HL-60 (cell line): ENCODE measurements at regions not wholly inside any gene's neighbourhood (a gene's known extent, or its start where the extent isn't known, plus 50 kb on each side); places are given as distances from the start of the nearest gene placed in this dataset.

Source experiments
- DNase-seq, 2 experiments: peaks; one replicate each; pipeline ENCODE4 v3.0.0-alpha.2; 2010 to 2020; ENCODE audit warnings: low read depth in 1 of 2, low spot score in 1 of 2
- H3K27ac ChIP-seq: fragments of 250-450 bp; sonication (Bioruptor Pico); replicated peaks from 2 replicates; pipeline ENCODE4 v1.5.1; 2020; ENCODE audit warnings: mild to moderate bottlenecking, moderate library complexity
- H3K27me3 ChIP-seq: fragments of 250-450 bp; sonication (Bioruptor Pico); 2 replicates; pipeline ENCODE4 v1.5.1; 2021; ENCODE audit warnings: mild to moderate bottlenecking, moderate library complexity; ENCODE audit not compliant: insufficient read depth, poor library complexity, severe bottlenecking
- H3K4me3 ChIP-seq: replicated peaks from 2 replicates; pipeline ENCODE4 v1.5.1; 2011; ENCODE audit warnings: mild to moderate bottlenecking, control low read depth, low read length; ENCODE audit not compliant: insufficient read depth
- CTCF ChIP-seq: IDR thresholded peaks from one replicate; pipeline ENCODE4 v1.5.1; 2011; ENCODE audit warnings: low read length, control low read depth, inconsistent platforms; ENCODE audit not compliant: insufficient read depth
- GABPA ChIP-seq: IDR thresholded peaks from 2 replicates; pipeline ENCODE4 v1.6.1; 2012; ENCODE audit warnings: low read depth
- POLR2AphosphoS5 ChIP-seq: IDR thresholded peaks from 2 replicates; pipeline ENCODE4 v1.6.1; 2012; ENCODE audit warnings: low read depth
- REST ChIP-seq: IDR thresholded peaks from 2 replicates; pipeline ENCODE4 v1.6.1; 2012; ENCODE audit warnings: low read depth; ENCODE audit not compliant: insufficient replicate concordance
- SPI1 ChIP-seq: IDR thresholded peaks from 2 replicates; pipeline ENCODE4 v1.6.1; 2012; ENCODE audit warnings: low read depth, mild to moderate bottlenecking, borderline replicate concordance

GRCh38 chr9:119739476-119739875 lies 370.2 kb upstream of the BRINP1 start:
- TF ChIP-seq CTCF (no peak), GABPA (no peak), POLR2AphosphoS5 (no peak), REST (no peak), SPI1 (no peak)
- H3K27ac ChIP-seq, result no peak overlapping the region
- no peak for DNase-seq
- H3K27me3 ChIP-seq, result no peaks in the 10 kb centered on the region
- H3K4me3 ChIP-seq, result no peak overlapping the region

- TF ChIP-seq REST, result no peak
- DNase-seq, result no peak
- Histone ChIP-seq H3K27ac (no peak overlapping the region), H3K4me3 (no peak overlapping the region), H3K27me3 (no peaks in the 10 kb centered on the region)
Measured at GRCh38 chr9:119736491-119737454, 367.5 kb upstream of the BRINP1 start.

GRCh38 chr9:119727988-119728387 lies 358.8 kb upstream of the BRINP1 start:
- Histone ChIP-seq H3K4me3 (no peak overlapping the region), H3K27me3 (no peaks in the 10 kb centered on the region), H3K27ac (no peak overlapping the region)
- TF ChIP-seq SPI1, result no peak
- TF ChIP-seq GABPA, result no peak
- DNase-seq, result no peak

- Histone ChIP-seq H3K27ac (no peak overlapping the region), H3K27me3 (peaks cover 2% of the 10 kb centered on the region), H3K4me3 (no peak overlapping the region)
- no peak for DNase-seq
- TF ChIP-seq GABPA (no peak), POLR2AphosphoS5 (no peak), SPI1 (no peak), REST (no peak), CTCF (no peak)
Measured at GRCh38 chr9:119726035-119726434, 356.8 kb upstream of the BRINP1 start.
